ENCODE measurements at regions not wholly inside any gene's neighbourhood (a gene's known extent, or its start where the extent isn't known, plus 50 kb on each side); places are given as distances from the start of the nearest gene placed in this dataset.
"Not testable (repeated sequence)": the region's sequence is repeated elsewhere in the genome, so short reads cannot be mapped to it uniquely, and the experiment has no call there.

GRCh38 chr3:82607391-82607790 lies 845.9 kb upstream of the GBE1 start:
- no peak for DNase-seq (ENCODE audit: low read depth)
- H3K36me3 ChIP-seq (ENCODE audit: control insufficient read depth, insufficient read depth, low read length, severe bottlenecking) = no peaks in the 10 kb centered on the region

GRCh38 chr3:82596805-82597204 lies 835.4 kb upstream of the GBE1 start:
- H3K4me3 ChIP-seq (ENCODE audit: low read length) = no peak overlapping the region
- H3K36me3 ChIP-seq (ENCODE audit: control insufficient read depth, insufficient read depth, low read length, severe bottlenecking) = no peaks in the 10 kb centered on the region
- no peaks in the 10 kb centered on the region for H3K4me1 ChIP-seq (ENCODE audit: control insufficient read depth, insufficient read depth, low read length)
- no peaks in the 10 kb centered on the region for H3K27me3 ChIP-seq (replicated peaks; ENCODE audit: control insufficient read depth, insufficient read depth, low read length)
- H3K9ac ChIP-seq (ENCODE audit: low read length) = no peak overlapping the region
- H3K9me3 ChIP-seq (ENCODE audit: control insufficient read depth, low read length) = peaks cover 11% of the 10 kb centered on the region
- DNase-seq (ENCODE audit: low read depth) = no peak

More at GRCh38 chr3:82607391-82607790, 845.9 kb upstream of the GBE1 start:
- no peak overlapping the region for H3K4me3 ChIP-seq (ENCODE audit: low read length)
- peaks cover 4% of the 10 kb centered on the region for H3K9me3 ChIP-seq (ENCODE audit: control insufficient read depth, low read length)
- H3K4me1 ChIP-seq (ENCODE audit: control insufficient read depth, insufficient read depth, low read length) = no peaks in the 10 kb centered on the region
- no peaks in the 10 kb centered on the region for H3K27me3 ChIP-seq (replicated peaks; ENCODE audit: control insufficient read depth, insufficient read depth, low read length)
- H3K9ac ChIP-seq (ENCODE audit: low read length) = no peak overlapping the region

- Histone ChIP-seq H3K9ac (ENCODE audit: low read length) (no peak overlapping the region), H3K9me3 (ENCODE audit: control insufficient read depth, low read length) (peaks cover 11% of the 10 kb centered on the region), H3K4me3 (ENCODE audit: low read length) (no peak overlapping the region), H3K27me3 (replicated peaks; ENCODE audit: control insufficient read depth, insufficient read depth, low read length) (no peaks in the 10 kb centered on the region), H3K4me1 (ENCODE audit: control insufficient read depth, insufficient read depth, low read length) (no peaks in the 10 kb centered on the region), H3K36me3 (ENCODE audit: control insufficient read depth, insufficient read depth, low read length, severe bottlenecking) (no peaks in the 10 kb centered on the region)
- no peak for DNase-seq (ENCODE audit: low read depth)
Observed at GRCh38 chr3:82595530-82595929, 834.1 kb upstream of the GBE1 start.

- Histone ChIP-seq H3K36me3 (ENCODE audit: control insufficient read depth, insufficient read depth, low read length, severe bottlenecking) (no peaks in the 10 kb centered on the region), H3K4me1 (ENCODE audit: control insufficient read depth, insufficient read depth, low read length) (no peaks in the 10 kb centered on the region), H3K9ac (ENCODE audit: low read length) (no peak overlapping the region), H3K9me3 (ENCODE audit: control insufficient read depth, low read length) (no peaks in the 10 kb centered on the region), H3K27me3 (replicated peaks; ENCODE audit: control insufficient read depth, insufficient read depth, low read length) (no peaks in the 10 kb centered on the region), H3K4me3 (ENCODE audit: low read length) (no peak overlapping the region)
- no peak for DNase-seq (ENCODE audit: low read depth)
Observed at GRCh38 chr3:82587174-82587573, 825.7 kb upstream of the GBE1 start.

- Histone ChIP-seq H3K9me3 (ENCODE audit: control insufficient read depth, low read length) (no peaks in the 10 kb centered on the region), H3K4me1 (ENCODE audit: control insufficient read depth, insufficient read depth, low read length) (no peaks in the 10 kb centered on the region), H3K9ac (ENCODE audit: low read length) (no peak overlapping the region), H3K27me3 (replicated peaks; ENCODE audit: control insufficient read depth, insufficient read depth, low read length) (no peaks in the 10 kb centered on the region), H3K36me3 (ENCODE audit: control insufficient read depth, insufficient read depth, low read length, severe bottlenecking) (no peaks in the 10 kb centered on the region), H3K4me3 (ENCODE audit: low read length) (no peak overlapping the region)
- no peak for DNase-seq (ENCODE audit: low read depth)
Observed at GRCh38 chr3:82586414-82586813, 825.0 kb upstream of the GBE1 start.

- H3K9me3 ChIP-seq (ENCODE audit: control insufficient read depth, low read length); H3K4me1 ChIP-seq (ENCODE audit: control insufficient read depth, insufficient read depth, low read length); H3K36me3 ChIP-seq (ENCODE audit: control insufficient read depth, insufficient read depth, low read length, severe bottlenecking); H3K9ac ChIP-seq (ENCODE audit: low read length); H3K27me3 ChIP-seq (replicated peaks; ENCODE audit: control insufficient read depth, insufficient read depth, low read length); H3K4me3 ChIP-seq (ENCODE audit: low read length); DNase-seq (ENCODE audit: low read depth): not testable (repeated sequence)
Observed at GRCh38 chr3:82586002-82586401, 824.6 kb upstream of the GBE1 start.

GRCh38 chr3:82585591-82585990 lies 824.1 kb upstream of the GBE1 start:
- not testable (repeated sequence) for H3K4me1 ChIP-seq (ENCODE audit: control insufficient read depth, insufficient read depth, low read length); H3K4me3 ChIP-seq (ENCODE audit: low read length); DNase-seq (ENCODE audit: low read depth); H3K9me3 ChIP-seq (ENCODE audit: control insufficient read depth, low read length); H3K27me3 ChIP-seq (replicated peaks; ENCODE audit: control insufficient read depth, insufficient read depth, low read length); H3K36me3 ChIP-seq (ENCODE audit: control insufficient read depth, insufficient read depth, low read length, severe bottlenecking); H3K9ac ChIP-seq (ENCODE audit: low read length)

GRCh38 chr3:82584861-82585260 lies 823.4 kb upstream of the GBE1 start:
- not testable (repeated sequence) for H3K4me3 ChIP-seq (ENCODE audit: low read length); H3K36me3 ChIP-seq (ENCODE audit: control insufficient read depth, insufficient read depth, low read length, severe bottlenecking); H3K9ac ChIP-seq (ENCODE audit: low read length); H3K27me3 ChIP-seq (replicated peaks; ENCODE audit: control insufficient read depth, insufficient read depth, low read length); H3K9me3 ChIP-seq (ENCODE audit: control insufficient read depth, low read length); H3K4me1 ChIP-seq (ENCODE audit: control insufficient read depth, insufficient read depth, low read length); DNase-seq (ENCODE audit: low read depth)

- not testable (repeated sequence) for H3K36me3 ChIP-seq (ENCODE audit: control insufficient read depth, insufficient read depth, low read length, severe bottlenecking); H3K9me3 ChIP-seq (ENCODE audit: control insufficient read depth, low read length); H3K4me3 ChIP-seq (ENCODE audit: low read length); DNase-seq (ENCODE audit: low read depth); H3K9ac ChIP-seq (ENCODE audit: low read length); H3K27me3 ChIP-seq (replicated peaks; ENCODE audit: control insufficient read depth, insufficient read depth, low read length); H3K4me1 ChIP-seq (ENCODE audit: control insufficient read depth, insufficient read depth, low read length)
Observed at GRCh38 chr3:82584415-82584814, 823.0 kb upstream of the GBE1 start.

GRCh38 chr3:82581350-82581749 lies 819.9 kb upstream of the GBE1 start:
- H3K4me1 ChIP-seq (ENCODE audit: control insufficient read depth, insufficient read depth, low read length) = no peaks in the 10 kb centered on the region
- no peak overlapping the region for H3K4me3 ChIP-seq (ENCODE audit: low read length)
- no peaks in the 10 kb centered on the region for H3K9me3 ChIP-seq (ENCODE audit: control insufficient read depth, low read length)
- H3K36me3 ChIP-seq (ENCODE audit: control insufficient read depth, insufficient read depth, low read length, severe bottlenecking) = no peaks in the 10 kb centered on the region
- H3K27me3 ChIP-seq (replicated peaks; ENCODE audit: control insufficient read depth, insufficient read depth, low read length) = no peaks in the 10 kb centered on the region
- H3K9ac ChIP-seq (ENCODE audit: low read length) = no peak overlapping the region
- no peak for DNase-seq (ENCODE audit: low read depth)

GRCh38 chr3:82572721-82573120 lies 811.3 kb upstream of the GBE1 start:
- no peak overlapping the region for H3K4me3 ChIP-seq (ENCODE audit: low read length)
- H3K36me3 ChIP-seq (ENCODE audit: control insufficient read depth, insufficient read depth, low read length, severe bottlenecking) = no peaks in the 10 kb centered on the region
- H3K4me1 ChIP-seq (ENCODE audit: control insufficient read depth, insufficient read depth, low read length) = no peaks in the 10 kb centered on the region
- no peaks in the 10 kb centered on the region for H3K9me3 ChIP-seq (ENCODE audit: control insufficient read depth, low read length)
- no peak for DNase-seq (ENCODE audit: low read depth)
- no peak overlapping the region for H3K9ac ChIP-seq (ENCODE audit: low read length)
- no peaks in the 10 kb centered on the region for H3K27me3 ChIP-seq (replicated peaks; ENCODE audit: control insufficient read depth, insufficient read depth, low read length)

GRCh38 chr3:82568776-82569338 lies 807.4 kb upstream of the GBE1 start:
- Histone ChIP-seq H3K4me3 (ENCODE audit: low read length) (no peak overlapping the region), H3K4me1 (ENCODE audit: control insufficient read depth, insufficient read depth, low read length) (no peaks in the 10 kb centered on the region), H3K9ac (ENCODE audit: low read length) (no peak overlapping the region), H3K27me3 (replicated peaks; ENCODE audit: control insufficient read depth, insufficient read depth, low read length) (no peaks in the 10 kb centered on the region), H3K9me3 (ENCODE audit: control insufficient read depth, low read length) (peaks cover 2% of the 10 kb centered on the region), H3K36me3 (ENCODE audit: control insufficient read depth, insufficient read depth, low read length, severe bottlenecking) (no peaks in the 10 kb centered on the region)
- DNase-seq (ENCODE audit: low read depth) = no peak
